ENCODE measurements at regions not wholly inside any gene's neighbourhood (a gene's known extent, or its start where the extent isn't known, plus 50 kb on each side); places are given as distances from the start of the nearest gene placed in this dataset.

DNA sequence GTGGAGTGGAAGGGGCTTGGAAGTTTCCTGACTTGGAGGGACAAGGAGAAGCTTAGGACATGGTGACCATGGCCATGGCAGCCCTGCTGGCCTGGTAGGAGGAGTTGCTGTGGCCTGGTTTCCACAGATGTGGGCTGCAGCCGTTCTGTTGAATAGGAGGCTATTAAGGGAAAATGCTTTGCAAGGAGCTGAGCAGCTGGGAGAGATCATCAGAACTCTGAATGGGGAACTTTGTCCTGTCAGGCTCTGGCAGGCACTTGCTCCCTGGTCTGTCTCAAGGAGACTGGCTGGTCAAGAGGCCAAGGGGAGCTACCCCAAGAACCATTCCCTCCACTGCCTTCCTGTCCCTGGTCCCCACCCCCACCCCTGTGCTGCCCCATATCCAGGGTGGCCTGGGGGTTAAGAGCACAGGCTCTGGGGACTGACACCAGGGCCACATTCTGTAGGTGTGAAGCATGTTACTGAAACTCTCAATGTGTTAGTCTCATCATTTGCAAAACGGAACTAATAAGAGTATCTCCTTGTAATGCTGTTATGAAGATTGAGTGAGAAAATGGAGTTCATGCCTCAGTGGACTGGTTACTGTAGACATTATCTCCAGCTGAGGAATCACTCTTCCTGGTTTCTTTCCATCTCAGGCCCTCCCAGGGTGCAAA lies 84.0 kb upstream of the ARAP3 start:
- ChIA-PET POLR2A (ENCODE audit: low non-redundant PET) (no interaction called here), CTCF (interaction anchor here (1.0 to 1.6 kb wide), 3 partner anchors 18 to 114 kb away, joined by 3 to 7 read pairs (median 7); partner anchors contain the start of gene PCDH1)
- TF ChIP-seq, protein P1, sequence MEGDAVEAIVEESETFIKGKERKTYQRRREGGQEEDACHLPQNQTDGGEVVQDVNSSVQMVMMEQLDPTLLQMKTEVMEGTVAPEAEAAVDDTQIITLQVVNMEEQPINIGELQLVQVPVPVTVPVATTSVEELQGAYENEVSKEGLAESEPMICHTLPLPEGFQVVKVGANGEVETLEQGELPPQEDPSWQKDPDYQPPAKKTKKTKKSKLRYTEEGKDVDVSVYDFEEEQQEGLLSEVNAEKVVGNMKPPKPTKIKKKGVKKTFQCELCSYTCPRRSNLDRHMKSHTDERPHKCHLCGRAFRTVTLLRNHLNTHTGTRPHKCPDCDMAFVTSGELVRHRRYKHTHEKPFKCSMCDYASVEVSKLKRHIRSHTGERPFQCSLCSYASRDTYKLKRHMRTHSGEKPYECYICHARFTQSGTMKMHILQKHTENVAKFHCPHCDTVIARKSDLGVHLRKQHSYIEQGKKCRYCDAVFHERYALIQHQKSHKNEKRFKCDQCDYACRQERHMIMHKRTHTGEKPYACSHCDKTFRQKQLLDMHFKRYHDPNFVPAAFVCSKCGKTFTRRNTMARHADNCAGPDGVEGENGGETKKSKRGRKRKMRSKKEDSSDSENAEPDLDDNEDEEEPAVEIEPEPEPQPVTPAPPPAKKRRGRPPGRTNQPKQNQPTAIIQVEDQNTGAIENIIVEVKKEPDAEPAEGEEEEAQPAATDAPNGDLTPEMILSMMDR (conservative IDR thresholded peaks at IDR 0.05; ENCODE audit: low read depth): no peak
- DNase-seq (ENCODE audit: low spot score): no peak
- H3K27ac ChIP-seq: no peak overlapping the region

DNA sequence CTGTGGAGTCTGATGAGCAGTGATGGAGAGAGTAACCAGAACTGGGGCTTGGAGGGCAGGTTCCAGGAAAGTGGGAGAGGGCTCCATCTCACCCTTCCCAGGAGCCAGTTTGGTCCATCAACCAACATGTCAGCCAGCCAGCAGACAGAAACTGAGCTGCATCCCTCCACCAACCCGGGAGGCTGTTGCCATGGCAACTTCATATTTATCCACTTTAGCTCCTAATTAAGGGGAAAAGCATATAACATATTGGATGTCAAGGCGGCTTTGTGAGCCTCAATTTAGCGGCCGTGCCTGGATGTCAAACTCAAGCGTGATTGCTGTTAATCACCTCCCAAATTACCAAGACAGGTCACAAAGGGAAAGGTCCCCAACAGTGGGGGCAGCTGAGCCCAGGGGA lies 81.5 kb upstream of the ARAP3 start:
- H3K27ac ChIP-seq: no peak overlapping the region
- ChIA-PET CTCF (interaction anchor here (0.8 to 1.6 kb wide), 3 partner anchors 11 to 116 kb away, joined by 4 to 6 read pairs (median 5); no protein-coding TSS in a partner anchor), POLR2A (ENCODE audit: low non-redundant PET) (no interaction called here)
- TF ChIP-seq, protein P1 (conservative IDR thresholded peaks at IDR 0.05; ENCODE audit: low read depth): no peak
- DNase-seq (ENCODE audit: low spot score): no peak

DNA sequence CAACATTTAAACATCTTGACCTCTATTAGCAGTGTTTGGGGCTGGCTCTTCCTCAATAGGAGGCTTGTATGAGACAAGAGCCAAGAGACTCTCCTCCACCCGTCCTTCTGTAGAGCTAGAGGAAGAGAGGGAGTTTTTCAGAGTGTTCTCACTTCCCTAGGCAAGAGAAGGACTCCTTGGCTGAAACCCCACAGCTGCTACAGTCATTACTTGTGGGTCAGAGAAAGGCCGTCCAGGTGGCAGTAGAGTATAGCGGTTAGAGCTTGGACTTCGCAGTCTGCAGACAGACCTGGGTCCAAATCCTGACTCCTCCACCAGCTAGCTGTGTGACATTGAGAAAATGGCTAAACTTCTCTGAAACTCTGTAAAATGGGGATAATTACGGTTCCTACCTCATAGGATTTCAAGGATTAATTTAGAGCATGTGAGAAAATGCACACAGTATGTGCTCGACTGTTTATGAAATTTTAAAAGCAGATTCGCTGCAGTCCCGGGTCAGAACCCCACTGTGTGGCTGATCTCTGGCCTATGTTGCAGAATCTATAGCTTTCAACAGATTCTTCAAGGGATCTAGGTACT lies 80.8 kb upstream of the ARAP3 start:
- ChIA-PET POLR2A (ENCODE audit: low non-redundant PET) (no interaction called here), CTCF (interaction anchor here (0.6 to 2.9 kb wide), 5 partner anchors 12 to 1210 kb away, joined by 3 to 22 read pairs (median 4); partner anchors contain the start of gene PCDH1)
- TF ChIP-seq, protein P1 (conservative IDR thresholded peaks at IDR 0.05; ENCODE audit: low read depth): no peak
- no peak for DNase-seq (ENCODE audit: low spot score)
- no peak overlapping the region for H3K27ac ChIP-seq

DNA sequence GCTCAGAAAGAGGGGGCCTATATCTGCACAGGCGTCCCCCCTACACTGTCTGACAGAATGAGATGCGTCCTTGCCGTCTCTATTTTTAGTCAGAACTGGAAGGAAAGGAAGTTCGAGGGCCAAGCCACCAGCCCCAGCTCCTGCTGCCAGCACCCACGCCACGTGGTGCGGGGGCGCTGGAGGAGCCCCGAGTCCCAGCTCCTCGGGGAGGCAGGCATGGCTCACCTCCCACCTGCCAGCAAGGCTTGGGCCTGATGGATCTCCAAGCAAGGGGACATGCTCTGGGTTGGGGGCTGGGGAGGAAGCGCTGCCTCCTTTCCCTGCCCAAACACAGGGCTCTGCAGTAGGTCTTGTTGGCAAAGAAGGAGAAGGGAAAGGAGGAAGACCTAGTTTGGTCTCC lies 80.3 kb upstream of the ARAP3 start:
- ChIA-PET POLR2A (ENCODE audit: low non-redundant PET) (no interaction called here), CTCF (interaction anchor here (0.6 to 2.9 kb wide), 3 partner anchors 60 to 117 kb away, joined by 3 to 22 read pairs (median 5); partner anchors contain the start of gene PCDH1)
- no peak for DNase-seq (ENCODE audit: low spot score)
- TF ChIP-seq, protein P1 (conservative IDR thresholded peaks at IDR 0.05; ENCODE audit: low read depth): no peak
- no peak overlapping the region for H3K27ac ChIP-seq

DNA sequence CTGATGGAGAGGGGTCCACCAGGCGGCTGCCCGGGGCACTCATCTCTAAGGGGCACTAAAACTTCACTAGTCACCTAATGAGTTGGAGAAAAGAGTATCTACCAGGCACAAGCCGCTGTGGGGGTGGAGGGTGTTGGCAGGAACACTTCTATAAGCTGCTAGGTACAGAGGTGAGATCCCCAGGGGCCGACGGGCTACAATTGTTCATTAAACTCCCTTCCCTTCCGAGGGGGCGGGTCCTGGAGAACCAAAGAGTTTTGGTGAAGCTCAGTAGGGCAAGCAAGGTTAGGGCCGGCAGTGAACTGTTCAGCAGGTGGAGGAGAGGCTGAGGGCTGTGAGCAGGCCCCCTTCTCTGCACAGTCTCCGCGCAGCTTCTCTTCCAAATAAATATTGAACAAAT lies 78.7 kb upstream of the ARAP3 start:
- no peak overlapping the region for H3K27ac ChIP-seq
- no peak for DNase-seq (ENCODE audit: low spot score)
- ChIA-PET CTCF (interaction anchor here (0.6 to 2.9 kb wide), 5 partner anchors 8 to 132 kb away, joined by 3 to 22 read pairs (median 3); partner anchors contain the start of gene PCDH1), POLR2A (ENCODE audit: low non-redundant PET) (interaction anchor here (0.6 kb wide), 1 partner anchor 149 kb away, joined by 5 read pairs; no protein-coding TSS in a partner anchor)
- TF ChIP-seq, protein P1 (conservative IDR thresholded peaks at IDR 0.05; ENCODE audit: low read depth): no peak

DNA sequence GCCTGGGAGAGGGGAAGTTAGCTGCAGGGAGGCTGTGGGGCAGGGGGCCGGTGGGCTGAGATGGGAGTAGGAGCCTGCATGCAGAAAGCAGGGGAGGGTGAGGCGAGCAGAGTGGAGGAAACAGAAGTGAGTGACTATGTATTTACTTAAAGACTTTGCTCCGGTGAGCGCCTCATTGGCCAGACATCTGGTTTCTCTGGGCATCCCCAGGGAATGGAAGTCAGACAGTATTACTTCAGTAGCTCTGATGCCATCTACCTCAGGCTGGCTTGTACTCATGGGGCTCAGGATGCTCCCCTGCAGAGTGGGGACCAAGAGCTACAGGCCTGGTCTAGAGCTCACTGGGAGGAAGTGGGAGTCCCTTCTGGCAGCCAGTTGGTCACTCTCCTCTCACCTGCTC lies 78.2 kb upstream of the ARAP3 start:
- TF ChIP-seq, protein P1 (conservative IDR thresholded peaks at IDR 0.05; ENCODE audit: low read depth): no peak
- H3K27ac ChIP-seq: no peak overlapping the region
- no peak for DNase-seq (ENCODE audit: low spot score)
- ChIA-PET CTCF (interaction anchor here (0.6 to 2.9 kb wide), 4 partner anchors 119 to 204 kb away, joined by 5 to 22 read pairs (median 6); partner anchors contain the start of genes DIAPH1 and PCDH1), POLR2A (ENCODE audit: low non-redundant PET) (no interaction called here)
